ENCODE measurements at regions not wholly inside any gene's neighbourhood (a gene's known extent, or its start where the extent isn't known, plus 50 kb on each side); places are given as distances from the start of the nearest gene placed in this dataset.

DNA sequence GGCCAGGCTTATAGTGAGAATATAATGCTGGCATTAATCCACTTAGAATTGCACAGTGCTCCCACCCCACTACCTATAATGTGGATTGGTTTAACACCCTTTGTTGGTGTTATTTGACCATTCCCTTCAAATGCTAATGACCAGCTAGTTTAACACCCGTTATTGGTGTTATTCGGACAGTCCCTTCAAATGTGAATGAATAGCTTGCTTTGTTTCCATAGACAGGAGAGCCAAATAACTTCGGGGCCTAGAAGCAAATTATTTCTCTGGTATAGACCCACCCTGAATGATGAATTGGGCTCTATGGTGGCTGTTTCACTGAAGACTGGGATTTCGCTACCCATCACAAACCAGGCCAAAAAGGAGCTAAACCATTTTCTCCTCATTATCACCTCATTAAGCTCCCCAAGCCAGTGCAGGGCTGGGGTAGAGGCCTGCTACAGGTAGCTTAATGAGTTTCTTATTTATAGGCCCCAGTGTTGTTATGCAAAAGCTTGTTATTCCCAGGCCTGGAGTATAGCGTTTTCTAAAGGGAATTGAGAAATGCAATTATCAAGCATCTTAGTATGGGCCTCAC is 494.1 kb upstream of the DPH6 start:
- TF ChIP-seq CTCF (IDR thresholded peaks at IDR 0.05) (no peak), POLR2AphosphoS5 (IDR thresholded peaks at IDR 0.05) (no peak)
